ENCODE measurements at regions not wholly inside any gene's neighbourhood (a gene's known extent, or its start where the extent isn't known, plus 50 kb on each side); places are given as distances from the start of the nearest gene placed in this dataset.

- peak; percentile 65 for TF ChIP-seq CTCF (IDR thresholded peaks at IDR 0.05)
- TF ChIP-seq ZFX (IDR thresholded peaks at IDR 0.05; ENCODE audit: borderline replicate concordance) = no peak
Observed at GRCh38 chr13:24605923-24606372, 74.3 kb upstream of the ATP12A start.

Measured in 22Rv1 (cell line).